ENCODE measurements at regions not wholly inside any gene's neighbourhood (a gene's known extent, or its start where the extent isn't known, plus 50 kb on each side); places are given as distances from the start of the nearest gene placed in this dataset.

DNA sequence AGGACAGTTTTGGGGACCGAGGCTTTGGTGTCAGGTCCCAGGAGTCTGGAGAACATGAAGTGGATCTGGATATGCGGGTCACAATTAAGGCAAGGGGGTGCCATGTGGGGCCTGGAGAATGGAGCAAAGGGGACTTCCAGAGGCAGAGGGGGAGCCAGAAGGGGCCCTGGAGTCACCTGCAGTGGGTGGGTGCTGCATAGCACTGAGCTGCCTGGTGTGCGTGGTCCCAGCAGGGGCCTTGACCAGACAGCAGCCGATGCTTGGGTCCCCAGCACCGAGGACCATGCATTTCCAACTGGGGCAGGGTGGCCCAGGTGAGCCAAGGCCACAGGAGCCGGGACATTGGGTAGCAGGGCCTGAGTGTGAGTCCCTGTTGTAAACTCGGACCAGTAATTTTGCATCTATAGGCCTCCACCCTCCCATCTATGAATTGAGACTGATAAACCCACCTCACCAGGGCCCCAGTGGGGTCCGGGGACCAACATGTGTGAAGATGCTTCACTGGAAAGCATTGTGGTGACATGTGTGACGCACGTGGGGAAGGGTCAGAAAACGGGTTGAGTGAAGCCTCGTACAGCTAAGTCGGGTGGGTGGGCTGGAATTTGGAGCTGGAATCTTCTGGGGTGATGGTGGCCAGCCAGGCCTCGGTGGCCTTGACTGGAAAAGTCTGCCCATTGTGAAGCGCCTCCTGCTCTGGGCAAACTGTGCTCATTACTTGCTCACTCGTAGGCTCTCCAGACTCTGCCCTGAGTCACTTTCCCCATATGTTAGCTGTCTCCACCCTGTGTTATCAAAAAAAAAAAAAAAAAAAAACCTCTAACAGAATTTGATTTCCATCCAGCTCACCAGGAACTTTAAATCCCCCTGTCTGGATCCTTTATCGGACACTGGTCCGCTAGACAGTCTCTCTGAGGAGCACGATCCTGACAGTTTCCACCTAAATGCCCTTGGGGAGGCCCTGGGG is 90.5 kb upstream of the ZNF469 start:
- H3K36me3 ChIP-seq (ENCODE audit: insufficient read depth, low read length), result no peaks in the 10 kb centered on the region
- H3K4me2 ChIP-seq (ENCODE audit: insufficient read depth, low read length), result no peak overlapping the region
- H3K27me3 ChIP-seq (ENCODE audit: insufficient read depth, low read length), result no peaks in the 10 kb centered on the region
- no peaks in the 10 kb centered on the region for H3K79me2 ChIP-seq (ENCODE audit: insufficient read depth, low read length)
- no peak overlapping the region for H3K27ac ChIP-seq (ENCODE audit: low read depth, low read length)
- no peaks in the 10 kb centered on the region for H3K4me1 ChIP-seq (ENCODE audit: insufficient read depth, low read length)
- no peak overlapping the region for H3K4me3 ChIP-seq (ENCODE audit: insufficient read depth, low read length)
- H3K9me3 ChIP-seq (ENCODE audit: low read depth, low read length), result peaks cover 4% of the 10 kb centered on the region
- no peak overlapping the region for H2AFZ ChIP-seq (ENCODE audit: low read length)
- H4K20me1 ChIP-seq (ENCODE audit: insufficient read depth, low read length), result no peaks in the 10 kb centered on the region
- TF ChIP-seq, protein P1, sequence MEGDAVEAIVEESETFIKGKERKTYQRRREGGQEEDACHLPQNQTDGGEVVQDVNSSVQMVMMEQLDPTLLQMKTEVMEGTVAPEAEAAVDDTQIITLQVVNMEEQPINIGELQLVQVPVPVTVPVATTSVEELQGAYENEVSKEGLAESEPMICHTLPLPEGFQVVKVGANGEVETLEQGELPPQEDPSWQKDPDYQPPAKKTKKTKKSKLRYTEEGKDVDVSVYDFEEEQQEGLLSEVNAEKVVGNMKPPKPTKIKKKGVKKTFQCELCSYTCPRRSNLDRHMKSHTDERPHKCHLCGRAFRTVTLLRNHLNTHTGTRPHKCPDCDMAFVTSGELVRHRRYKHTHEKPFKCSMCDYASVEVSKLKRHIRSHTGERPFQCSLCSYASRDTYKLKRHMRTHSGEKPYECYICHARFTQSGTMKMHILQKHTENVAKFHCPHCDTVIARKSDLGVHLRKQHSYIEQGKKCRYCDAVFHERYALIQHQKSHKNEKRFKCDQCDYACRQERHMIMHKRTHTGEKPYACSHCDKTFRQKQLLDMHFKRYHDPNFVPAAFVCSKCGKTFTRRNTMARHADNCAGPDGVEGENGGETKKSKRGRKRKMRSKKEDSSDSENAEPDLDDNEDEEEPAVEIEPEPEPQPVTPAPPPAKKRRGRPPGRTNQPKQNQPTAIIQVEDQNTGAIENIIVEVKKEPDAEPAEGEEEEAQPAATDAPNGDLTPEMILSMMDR (IDR thresholded peaks at IDR 0.05; ENCODE audit: extremely low read depth, low read depth, low read length), result no peak
- peak; percentile 94 for DNase-seq (ENCODE audit: insufficient read length, low spot score, missing footprints)

DNA sequence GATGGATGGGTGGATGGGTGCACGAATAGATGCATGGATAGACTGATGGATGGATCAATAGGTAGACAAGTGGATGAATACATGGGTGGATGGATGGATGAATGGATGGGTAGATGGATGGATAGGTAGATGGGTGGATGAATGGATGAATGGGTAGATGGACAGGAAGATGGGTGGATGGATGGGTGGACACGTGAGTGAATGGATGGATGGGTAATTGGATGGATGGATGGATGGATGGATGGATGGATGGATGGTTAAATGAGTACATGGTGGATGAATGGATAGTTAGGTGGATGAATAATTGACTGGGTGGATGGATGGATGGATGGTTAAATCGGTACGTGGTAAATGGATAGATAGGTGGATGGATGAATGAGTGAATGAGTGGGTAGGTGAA is 89.7 kb upstream of the ZNF469 start:
- H3K27me3 ChIP-seq (ENCODE audit: insufficient read depth, low read length), result no peaks in the 10 kb centered on the region
- TF ChIP-seq, protein P1 (IDR thresholded peaks at IDR 0.05; ENCODE audit: extremely low read depth, low read depth, low read length), result no peak
- peak; percentile 26 for DNase-seq (ENCODE audit: insufficient read length, low spot score, missing footprints)

DNA sequence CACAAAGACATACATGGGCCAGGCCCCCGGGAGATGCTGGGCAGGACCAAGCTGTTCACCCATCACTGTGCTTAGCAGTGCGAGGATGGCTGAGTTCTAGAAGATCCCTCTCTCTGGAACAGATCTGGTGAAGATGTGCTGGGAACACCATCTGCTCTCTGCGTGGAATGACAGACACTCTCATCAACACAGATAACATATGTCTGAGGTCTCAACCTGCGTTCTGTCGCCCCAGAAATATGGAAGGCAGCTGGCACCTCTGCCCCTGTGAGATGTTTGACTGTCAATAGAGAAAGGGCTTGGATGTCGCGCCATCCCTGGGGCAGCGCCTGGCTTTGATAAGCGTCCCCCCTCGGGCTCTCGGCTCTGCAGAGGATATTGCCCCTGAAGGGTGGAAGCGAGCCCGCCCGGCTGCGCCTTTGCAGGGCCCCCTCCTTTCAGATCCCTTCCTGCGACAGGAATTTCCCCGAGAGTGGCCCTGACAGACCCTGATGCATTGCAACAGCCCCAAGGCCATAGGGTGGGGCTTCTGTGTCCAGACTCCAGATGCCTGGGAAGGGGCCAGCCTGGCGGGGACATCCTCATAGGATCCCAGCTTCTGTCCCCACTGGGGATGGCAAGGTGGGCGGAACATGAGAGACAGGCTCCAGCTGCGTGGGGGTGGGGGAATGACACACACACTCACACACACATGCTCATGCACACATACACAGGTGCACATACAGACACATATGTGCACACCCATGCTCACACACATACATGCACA is 86.9 kb upstream of the ZNF469 start:
- H3K79me2 ChIP-seq (ENCODE audit: insufficient read depth, low read length), result no peaks in the 10 kb centered on the region
- no peak overlapping the region for H3K4me3 ChIP-seq (ENCODE audit: insufficient read depth, low read length)
- H3K4me1 ChIP-seq (ENCODE audit: insufficient read depth, low read length), result peaks cover 22% of the 10 kb centered on the region
- TF ChIP-seq, protein P1 (IDR thresholded peaks at IDR 0.05; ENCODE audit: extremely low read depth, low read depth, low read length), result no peak
- H3K27me3 ChIP-seq (ENCODE audit: insufficient read depth, low read length), result no peaks in the 10 kb centered on the region
- no peak overlapping the region for H2AFZ ChIP-seq (ENCODE audit: low read length)
- no peaks in the 10 kb centered on the region for H3K9me3 ChIP-seq (ENCODE audit: low read depth, low read length)
- H3K27ac ChIP-seq (ENCODE audit: low read depth, low read length), result no peak overlapping the region
- H3K4me2 ChIP-seq (ENCODE audit: insufficient read depth, low read length), result no peak overlapping the region
- H3K36me3 ChIP-seq (ENCODE audit: insufficient read depth, low read length), result no peaks in the 10 kb centered on the region
- H4K20me1 ChIP-seq (ENCODE audit: insufficient read depth, low read length), result no peaks in the 10 kb centered on the region
- DNase-seq (ENCODE audit: insufficient read length, low spot score, missing footprints), result peak; percentile 35

More for the DNA sequence above, 89.7 kb upstream of the ZNF469 start:
- peaks cover 3% of the 10 kb centered on the region for H3K4me1 ChIP-seq (ENCODE audit: insufficient read depth, low read length)
- H3K79me2 ChIP-seq (ENCODE audit: insufficient read depth, low read length), result no peaks in the 10 kb centered on the region
- H3K4me2 ChIP-seq (ENCODE audit: insufficient read depth, low read length), result no peak overlapping the region
- H3K9me3 ChIP-seq (ENCODE audit: low read depth, low read length), result peaks cover 2% of the 10 kb centered on the region
- H2AFZ ChIP-seq (ENCODE audit: low read length), result no peak overlapping the region
- no peaks in the 10 kb centered on the region for H3K36me3 ChIP-seq (ENCODE audit: insufficient read depth, low read length)
- H4K20me1 ChIP-seq (ENCODE audit: insufficient read depth, low read length), result no peaks in the 10 kb centered on the region
- no peak overlapping the region for H3K4me3 ChIP-seq (ENCODE audit: insufficient read depth, low read length)
- H3K27ac ChIP-seq (ENCODE audit: low read depth, low read length), result no peak overlapping the region

Measured in osteoblast (primary cell).